Right cardiac atrium (tissue), 5 donors: ENCODE measurements at regions not wholly inside any gene's neighbourhood (a gene's known extent, or its start where the extent isn't known, plus 50 kb on each side); places are given as distances from the start of the nearest gene placed in this dataset.

Source experiments
- ATAC-seq, 2 donors: fragments of 200-7000 bp; cut with Tn5 transposase; one replicate each; pipeline versions ENCODE4 v1.8.0 to v1.9.1; 2020; ENCODE audit warnings: moderate library complexity in 2 of 2, mild to moderate bottlenecking in 1 of 2
- DNase-seq, 3 donors: peaks; one replicate each; pipeline ENCODE4 v3.0.0-alpha.2; 2020
- H3K27ac ChIP-seq: one replicate; pipeline ENCODE4 v1.5.1; 2013; ENCODE audit warnings: mild to moderate bottlenecking, low read length, control low read depth, moderate library complexity
- H3K27me3 ChIP-seq: one replicate; pipeline ENCODE4 v1.6.1; 2013; ENCODE audit not compliant: control insufficient read depth, insufficient read depth
- H3K4me1 ChIP-seq: one replicate; pipeline ENCODE4 v1.6.1; 2013; ENCODE audit warnings: low read length; ENCODE audit not compliant: control insufficient read depth, insufficient read depth
- H3K4me3 ChIP-seq: one replicate; pipeline ENCODE4 v1.5.1; 2013; ENCODE audit warnings: low read length, control low read depth
- H3K9me3 ChIP-seq: one replicate; pipeline ENCODE4 v1.6.1; 2013; ENCODE audit warnings: low read length; ENCODE audit not compliant: control insufficient read depth
- WGBS: extraction: QIAGEN DNeasy Blood & Tissue Kit; methylation state at CpG from one replicate; pipeline ENCODE4 v1.1.7; 2013; 5-methylcytosine and 5-hydroxymethylcytosine counted together
- intact Hi-C, 4 donors: fragments of 100-400 bp; cut with DNase I; formaldehyde crosslinking; loops; one replicate each; pipeline versions ENCODE4 v1.11.0 to v1.14.0; 2022 to 2023
- donor health status: healthy with polysubstance abuse.
- donor health status: DM: no; HTN: yes; CAD: no.
- donor health status: DM: no; HTN: no; CAD: no.
- donor health status: DM: no; HTN: yes; CAD: no; lungs with severe emphysema.
- donor health status: DM: yes; HTN: yes; CAD: no.

DNA sequence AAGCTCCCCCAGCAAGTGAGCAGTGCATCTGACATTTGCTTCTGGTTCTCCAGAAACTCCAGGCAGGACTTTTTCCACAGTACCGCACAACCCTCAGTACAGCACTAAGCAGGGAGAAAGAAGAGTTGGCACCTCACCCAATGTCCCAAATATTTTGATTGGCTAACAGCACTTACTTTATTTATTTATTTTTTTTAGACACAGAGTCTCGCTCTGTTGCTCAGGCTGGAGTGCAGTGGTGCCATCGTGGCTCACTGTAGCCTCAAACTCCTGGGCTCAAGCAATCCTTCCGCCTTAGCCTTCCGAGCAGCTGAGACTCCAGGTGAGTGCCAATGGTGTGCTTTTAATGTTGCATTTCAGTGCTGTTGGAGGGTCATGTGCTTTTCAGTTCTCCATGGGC is 200.3 kb upstream of the ZMIZ1 start:
- DNase-seq (no peak), ATAC-seq (no peak)
- Histone ChIP-seq H3K9me3 (no peaks in the 10 kb centered on the region), H3K4me3 (no peak overlapping the region), H3K27ac (no peak overlapping the region), H3K27me3 (no peaks in the 10 kb centered on the region), H3K4me1 (no peaks in the 10 kb centered on the region)
- 78% methylated on average over 5 of the region's 5 CpGs for WGBS
- intact Hi-C loops, result no loop called here

DNA sequence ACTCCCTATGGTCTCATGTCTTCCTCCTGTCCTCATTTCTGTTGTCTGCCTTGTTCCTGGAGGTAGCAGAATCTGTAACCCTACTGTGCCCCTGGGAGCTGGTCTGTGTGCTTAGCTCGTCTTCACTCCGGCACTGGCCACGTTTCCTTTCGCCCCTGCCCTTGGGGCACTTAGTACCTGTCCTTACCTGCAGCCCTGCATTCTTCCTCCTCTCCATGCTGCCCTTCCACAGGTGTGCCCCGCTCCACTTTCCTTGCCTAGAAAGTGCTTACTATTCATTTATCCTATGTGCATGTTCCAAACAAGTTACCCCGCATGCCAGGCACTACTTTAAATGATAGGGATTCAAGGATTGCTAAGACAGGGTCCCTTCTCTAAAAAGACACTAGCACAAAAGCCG is 199.9 kb upstream of the ZMIZ1 start:
- DNase-seq (no peak), ATAC-seq (no peak)
- H3K9me3 ChIP-seq, result no peaks in the 10 kb centered on the region
- no peaks in the 10 kb centered on the region for H3K27me3 ChIP-seq
- 97% methylated on average over 7 of the region's 7 CpGs for WGBS
- H3K4me3 ChIP-seq, result no peak overlapping the region
- H3K27ac ChIP-seq, result no peak overlapping the region
- no peaks in the 10 kb centered on the region for H3K4me1 ChIP-seq
- intact Hi-C loops, result no loop called here

DNA sequence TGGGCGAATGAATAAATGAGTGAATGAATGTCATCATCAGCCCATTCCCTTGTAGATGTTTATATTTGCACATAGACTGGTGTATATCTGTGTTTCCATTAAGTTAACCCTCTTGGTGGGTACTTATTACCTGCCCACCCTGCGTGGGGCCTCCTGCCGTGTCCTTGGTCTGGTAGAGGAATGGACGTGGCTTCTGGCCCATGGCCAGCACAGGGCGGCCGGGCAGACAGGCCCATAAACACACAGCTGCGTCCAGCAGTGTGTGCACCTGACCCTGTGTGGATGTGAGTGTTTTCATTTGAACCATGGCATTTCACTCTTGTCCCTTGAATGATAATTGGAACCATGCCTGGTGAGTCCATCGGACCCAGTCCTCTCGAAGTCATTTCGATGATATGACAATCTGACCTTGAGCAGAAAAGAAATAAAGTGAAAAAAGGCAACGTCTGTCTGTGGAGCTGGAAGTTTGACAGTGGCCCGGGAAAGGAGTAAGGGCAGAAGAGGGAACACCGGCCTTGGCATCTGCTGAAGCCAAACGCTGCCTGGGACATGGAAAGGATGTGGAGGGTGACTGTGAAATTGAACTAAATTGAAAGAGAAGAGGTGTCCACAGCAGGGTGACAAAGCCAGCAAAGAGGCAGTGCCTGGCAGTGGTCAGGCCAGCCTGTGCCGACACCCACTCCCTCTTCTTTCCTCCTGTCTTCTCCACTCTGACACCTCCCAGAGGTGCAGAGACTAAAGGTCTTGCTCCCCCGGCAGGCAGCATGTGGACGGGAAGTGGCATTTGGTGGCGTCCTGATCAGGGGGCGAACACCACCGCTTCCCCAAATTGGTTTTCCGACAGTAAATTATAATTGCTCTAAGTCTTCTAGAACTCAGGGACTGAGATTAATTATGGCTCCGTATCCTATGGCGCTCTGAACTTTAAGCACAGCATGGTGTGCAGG is 199.0 kb upstream of the ZMIZ1 start:
- DNase-seq (no peak), ATAC-seq (no peak)
- Histone ChIP-seq H3K27ac (no peak overlapping the region), H3K4me1 (no peaks in the 10 kb centered on the region), H3K4me3 (no peak overlapping the region), H3K27me3 (no peaks in the 10 kb centered on the region), H3K9me3 (no peaks in the 10 kb centered on the region)
- 78% methylated on average over 23 of the region's 23 CpGs for WGBS
- intact Hi-C loops, result no loop called here

GRCh38 chr10:78870458-78870857 is 198.3 kb upstream of the ZMIZ1 start:
- H3K4me3 ChIP-seq, result no peak overlapping the region
- no peaks in the 10 kb centered on the region for H3K27me3 ChIP-seq
- H3K9me3 ChIP-seq, result no peaks in the 10 kb centered on the region
- 92% methylated on average over 3 of the region's 3 CpGs for WGBS
- DNase-seq (no peak), ATAC-seq (no peak)
- no peaks in the 10 kb centered on the region for H3K4me1 ChIP-seq
- no peak overlapping the region for H3K27ac ChIP-seq
- intact Hi-C loops, result no loop called here

DNA sequence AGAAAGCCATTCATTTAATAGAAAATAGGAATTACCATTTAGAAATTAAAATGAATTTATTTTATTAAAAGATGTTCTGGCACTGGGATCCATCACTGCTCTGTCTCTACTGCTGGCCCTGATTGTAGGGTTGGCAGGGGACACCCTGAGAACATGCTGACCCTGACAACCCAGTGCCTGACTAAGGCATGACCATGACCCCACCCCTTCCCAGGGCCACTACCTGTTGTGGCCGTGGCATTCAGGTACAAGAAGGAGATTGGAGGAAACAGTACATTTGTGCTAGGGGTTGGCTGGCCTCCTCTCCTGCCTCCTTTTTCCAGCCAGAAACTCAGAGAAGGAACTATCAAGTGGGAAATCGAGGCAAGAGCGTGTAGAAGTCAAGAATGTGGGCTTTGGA is 197.0 kb upstream of the ZMIZ1 start:
- Histone ChIP-seq H3K27ac (no peak overlapping the region), H3K4me3 (no peak overlapping the region), H3K27me3 (no peaks in the 10 kb centered on the region), H3K4me1 (no peaks in the 10 kb centered on the region), H3K9me3 (no peaks in the 10 kb centered on the region)
- DNase-seq, result no peak
- intact Hi-C loops, result no loop called here
- ATAC-seq, result no peak
- WGBS, result 97% methylated on average over 3 of the region's 3 CpGs

DNA sequence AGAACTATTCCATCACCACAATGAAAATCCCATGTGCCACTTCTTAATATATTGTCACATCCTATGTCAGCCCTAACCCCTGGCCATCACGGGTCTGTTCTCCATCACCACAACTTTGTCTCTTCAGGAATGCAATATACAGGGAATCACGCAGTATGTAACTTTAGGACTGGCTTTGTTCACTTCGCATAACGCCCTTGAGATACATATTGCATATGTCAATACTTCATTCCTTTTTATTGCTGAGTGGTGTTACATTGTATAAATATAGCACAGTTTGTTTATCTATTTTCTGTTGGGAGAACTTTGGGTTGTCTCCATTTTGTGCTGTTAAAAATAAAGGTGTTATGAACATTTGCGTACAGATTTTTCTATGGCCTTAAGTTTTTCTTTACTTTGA is 195.4 kb upstream of the ZMIZ1 start:
- H3K27me3 ChIP-seq, result no peaks in the 10 kb centered on the region
- DNase-seq (no peak), ATAC-seq (no peak)
- 88% methylated on average over 5 of the region's 5 CpGs for WGBS
- H3K9me3 ChIP-seq, result no peaks in the 10 kb centered on the region
- H3K4me3 ChIP-seq, result no peak overlapping the region
- intact Hi-C loops, result no loop called here
- H3K4me1 ChIP-seq, result no peaks in the 10 kb centered on the region
- no peak overlapping the region for H3K27ac ChIP-seq

DNA sequence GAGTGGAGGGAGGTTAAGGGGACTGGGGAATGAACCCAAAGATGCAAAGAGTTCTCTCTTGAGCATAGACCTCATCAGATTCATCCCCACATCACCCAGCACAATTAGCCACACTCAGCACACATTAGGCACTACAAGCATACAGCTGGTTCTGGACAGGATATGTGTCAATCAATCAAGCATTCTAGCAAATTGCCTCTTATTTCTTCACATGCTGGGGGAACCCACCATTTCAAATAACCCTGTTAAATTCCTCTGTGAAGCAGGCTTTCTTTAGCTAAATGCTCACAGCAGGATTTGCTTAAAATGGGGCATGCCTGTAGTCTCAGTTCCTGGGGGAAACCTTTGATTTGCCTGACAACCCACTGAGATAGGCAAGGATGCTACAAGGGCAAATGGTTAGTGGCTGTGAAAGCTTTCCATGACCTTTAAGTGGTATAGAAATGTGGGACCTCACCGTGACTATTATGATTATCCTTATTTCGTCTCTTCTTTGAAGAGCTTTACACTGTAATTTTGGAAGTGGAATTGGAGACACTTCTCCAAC is 193.4 kb upstream of the ZMIZ1 start:
- intact Hi-C loops, result no loop called here
- H3K27me3 ChIP-seq, result no peaks in the 10 kb centered on the region
- H3K27ac ChIP-seq, result no peak overlapping the region
- H3K4me1 ChIP-seq, result no peaks in the 10 kb centered on the region
- no peaks in the 10 kb centered on the region for H3K9me3 ChIP-seq
- H3K4me3 ChIP-seq, result no peak overlapping the region
- DNase-seq (no peak), ATAC-seq (no peak)
- 90% methylated on average over 2 of the region's 2 CpGs for WGBS

- Histone ChIP-seq H3K4me1 (no peaks in the 10 kb centered on the region), H3K9me3 (no peaks in the 10 kb centered on the region), H3K27me3 (no peaks in the 10 kb centered on the region), H3K27ac (no peak overlapping the region), H3K4me3 (no peak overlapping the region)
- ATAC-seq (no peak), DNase-seq (no peak)
- WGBS, result 84% methylated on average over 4 of the region's 4 CpGs
- intact Hi-C loops, result no loop called here
These were observed 192.8 kb upstream of the ZMIZ1 start for GRCh38 chr10:78875932-78876331.

- Histone ChIP-seq H3K4me1 (no peaks in the 10 kb centered on the region), H3K9me3 (no peaks in the 10 kb centered on the region), H3K4me3 (no peak overlapping the region), H3K27me3 (no peaks in the 10 kb centered on the region), H3K27ac (no peak overlapping the region)
- DNase-seq, result no peak
- 46% methylated on average over 4 of the region's 4 CpGs for WGBS
- no peak for ATAC-seq
- intact Hi-C loops, result no loop called here
These were observed 192.3 kb upstream of the ZMIZ1 start for GRCh38 chr10:78876449-78876848.

DNA sequence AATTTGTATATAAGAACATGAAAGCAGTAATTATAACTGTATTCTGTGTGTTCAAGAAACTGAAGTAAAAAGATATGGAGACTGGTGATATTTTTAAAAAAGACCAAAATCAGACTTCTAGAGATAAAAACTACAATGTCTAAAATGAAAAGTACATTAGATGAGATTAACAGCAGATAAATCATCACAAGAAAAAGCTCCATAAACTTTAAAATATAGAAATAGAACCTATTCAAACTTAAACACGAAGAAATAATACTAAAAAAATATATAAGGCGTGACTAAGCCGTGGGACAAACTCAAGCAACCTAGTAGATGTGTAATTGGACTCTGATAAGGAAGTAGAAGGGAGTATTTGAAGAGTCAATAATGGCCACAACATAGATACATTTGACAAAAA is 189.1 kb upstream of the ZMIZ1 start:
- DNase-seq (no peak), ATAC-seq (no peak)
- no peaks in the 10 kb centered on the region for H3K27me3 ChIP-seq
- H3K4me1 ChIP-seq, result no peaks in the 10 kb centered on the region
- H3K4me3 ChIP-seq, result no peak overlapping the region
- WGBS, result 92% methylated on average over 3 of the region's 3 CpGs
- H3K9me3 ChIP-seq, result no peaks in the 10 kb centered on the region
- H3K27ac ChIP-seq, result no peak overlapping the region
- intact Hi-C loops, result no loop called here

DNA sequence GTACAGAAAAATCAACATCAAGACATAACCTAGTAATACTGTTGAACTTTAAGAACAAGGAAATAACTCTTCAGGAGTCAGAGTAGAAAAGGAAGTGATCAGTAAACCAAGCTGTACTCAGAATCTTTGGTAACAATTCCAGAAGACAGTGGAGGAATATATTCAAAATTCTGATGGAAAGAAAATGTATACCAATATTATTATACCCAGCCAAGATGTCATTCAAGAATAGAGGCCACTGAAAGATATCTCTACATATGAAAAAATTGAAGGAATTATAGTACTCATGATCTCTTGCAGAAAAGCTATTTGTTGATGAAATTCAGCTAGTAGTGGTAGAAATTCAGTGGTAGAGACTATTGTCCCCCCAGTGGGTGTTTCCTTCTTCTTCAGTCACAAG is 182.6 kb upstream of the ZMIZ1 start:
- ATAC-seq, result no peak
- intact Hi-C loops, result no loop called here
- no peaks in the 10 kb centered on the region for H3K9me3 ChIP-seq
- H3K4me3 ChIP-seq, result no peak overlapping the region
- H3K27me3 ChIP-seq, result no peaks in the 10 kb centered on the region
- H3K4me1 ChIP-seq, result no peaks in the 10 kb centered on the region
- H3K27ac ChIP-seq, result no peak overlapping the region
- no peak for DNase-seq
